SH-SY5Y (cell line): ENCODE measurements at regions not wholly inside any gene's neighbourhood (a gene's known extent, or its start where the extent isn't known, plus 50 kb on each side); places are given as distances from the start of the nearest gene placed in this dataset.

Source experiments
- GATA2 ChIP-seq: IDR thresholded peaks from 2 replicates; pipeline ENCODE4 v1.6.1; 2011; ENCODE audit warnings: mild to moderate bottlenecking, low read depth, low read length
- GATA3 ChIP-seq: IDR thresholded peaks from 2 replicates; pipeline ENCODE4 v1.6.1; 2011; ENCODE audit warnings: low read depth, mild to moderate bottlenecking, low read length, moderate library complexity

- no peak for TF ChIP-seq GATA2
- no peak for TF ChIP-seq GATA3
Measured at GRCh38 chr2:48135797-48136196, 178.7 kb upstream of the FOXN2 start.
